GM12878 (cell line): ENCODE measurements at regions not wholly inside any gene's neighbourhood (a gene's known extent, or its start where the extent isn't known, plus 50 kb on each side); places are given as distances from the start of the nearest gene placed in this dataset.

Experiments
- FOS ChIP-seq: IDR thresholded peaks from 3 replicates; pipeline ENCODE4 v1.6.1; 2011; ENCODE audit warnings: borderline replicate concordance; ENCODE audit not compliant: insufficient read length; ENCODE audit errors: extremely low read depth
- POLR2AphosphoS5 ChIP-seq: IDR thresholded peaks from 2 replicates; pipeline ENCODE4 v1.6.1; 2011; ENCODE audit warnings: mild to moderate bottlenecking, low read length, inconsistent platforms
- TARDBP ChIP-seq: IDR thresholded peaks from 2 replicates; pipeline ENCODE4 v1.6.1; 2016; ENCODE audit warnings: borderline replicate concordance
- YBX1 ChIP-seq: fragments of 450-650 bp; IDR thresholded peaks from 2 replicates; pipeline ENCODE4 v1.6.1; 2016; ENCODE audit warnings: antibody characterized with exemption
- ZBED1 ChIP-seq: IDR thresholded peaks from 2 replicates; pipeline ENCODE4 v1.6.1; 2016; ENCODE audit warnings: borderline replicate concordance
- TF ChIP-seq, protein P1 (sequence below), 3 experiments: IDR thresholded peaks in 2 of 3; conservative IDR thresholded peaks in 1 of 3; 2 replicates each; pipeline ENCODE4 v1.5.1; 2011; ENCODE audit warnings: low read depth in 3 of 3, low read length in 3 of 3, mild to moderate bottlenecking in 3 of 3, control low read depth in 2 of 3, moderate library complexity in 2 of 3, inconsistent platforms in 1 of 3, mixed read lengths in 1 of 3; ENCODE audit not compliant: control insufficient read depth in 2 of 3, insufficient read depth in 1 of 3; ENCODE audit errors: extremely low read depth in 1 of 3
- TF ChIP-seq, protein P2 (sequence below): fragments of 450-650 bp; IDR thresholded peaks from 2 replicates; pipeline ENCODE4 v1.6.1; 2017; ENCODE audit warnings: mild to moderate bottlenecking, moderate library complexity
- TF ChIP-seq, protein P3 (sequence below): IDR thresholded peaks from 2 replicates; pipeline ENCODE4 v1.6.1; 2012; ENCODE audit warnings: low read depth, low read length, improper control_type of control experiment

DNA sequence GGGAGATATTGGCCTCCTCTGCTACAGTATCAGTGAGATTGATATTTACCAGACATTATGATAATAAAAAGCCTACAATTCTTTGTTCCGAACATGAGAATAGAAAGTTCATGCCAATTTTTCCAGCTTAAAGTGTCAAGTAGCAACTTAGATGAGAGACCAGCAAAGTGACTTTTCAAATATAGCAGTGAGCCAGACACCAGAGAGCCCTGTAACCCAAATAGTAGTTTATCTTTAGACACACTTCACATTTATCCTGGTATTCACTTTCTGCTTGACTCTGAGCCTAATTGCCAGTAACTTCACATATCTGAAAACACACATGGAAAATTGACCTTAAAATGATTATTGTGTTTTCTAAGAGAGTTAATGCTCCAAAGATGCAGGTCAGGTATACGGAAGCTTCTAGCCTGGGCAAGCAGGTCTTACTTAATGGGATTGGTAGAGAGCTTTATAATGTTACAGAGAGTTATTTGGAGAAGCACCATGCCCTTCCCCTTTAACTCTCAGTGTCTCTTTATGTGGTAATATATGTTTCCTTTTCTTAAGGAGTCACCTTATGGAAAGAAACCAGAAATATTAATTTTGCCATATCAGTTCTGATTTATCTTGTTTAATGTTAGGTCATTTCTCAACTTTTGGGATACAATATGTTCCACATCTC, 852.3 kb upstream of the CHORDC1 start:
- TF ChIP-seq POLR2AphosphoS5: no peak
- no peak for TF ChIP-seq FOS
- TF ChIP-seq, protein P1, sequence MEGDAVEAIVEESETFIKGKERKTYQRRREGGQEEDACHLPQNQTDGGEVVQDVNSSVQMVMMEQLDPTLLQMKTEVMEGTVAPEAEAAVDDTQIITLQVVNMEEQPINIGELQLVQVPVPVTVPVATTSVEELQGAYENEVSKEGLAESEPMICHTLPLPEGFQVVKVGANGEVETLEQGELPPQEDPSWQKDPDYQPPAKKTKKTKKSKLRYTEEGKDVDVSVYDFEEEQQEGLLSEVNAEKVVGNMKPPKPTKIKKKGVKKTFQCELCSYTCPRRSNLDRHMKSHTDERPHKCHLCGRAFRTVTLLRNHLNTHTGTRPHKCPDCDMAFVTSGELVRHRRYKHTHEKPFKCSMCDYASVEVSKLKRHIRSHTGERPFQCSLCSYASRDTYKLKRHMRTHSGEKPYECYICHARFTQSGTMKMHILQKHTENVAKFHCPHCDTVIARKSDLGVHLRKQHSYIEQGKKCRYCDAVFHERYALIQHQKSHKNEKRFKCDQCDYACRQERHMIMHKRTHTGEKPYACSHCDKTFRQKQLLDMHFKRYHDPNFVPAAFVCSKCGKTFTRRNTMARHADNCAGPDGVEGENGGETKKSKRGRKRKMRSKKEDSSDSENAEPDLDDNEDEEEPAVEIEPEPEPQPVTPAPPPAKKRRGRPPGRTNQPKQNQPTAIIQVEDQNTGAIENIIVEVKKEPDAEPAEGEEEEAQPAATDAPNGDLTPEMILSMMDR (IDR thresholded peaks at IDR 0.05 in 2 of 3, conservative IDR thresholded peaks at IDR 0.05 in 1 of 3; ENCODE audit: control insufficient read depth in 2 of 3, extremely low read depth in 1 of 3, insufficient read depth in 1 of 3, low read depth in 3 of 3, low read length in 3 of 3): no peak
- TF ChIP-seq TARDBP: no peak
- TF ChIP-seq YBX1: no peak
- TF ChIP-seq ZBED1: no peak
- TF ChIP-seq, protein P2, sequence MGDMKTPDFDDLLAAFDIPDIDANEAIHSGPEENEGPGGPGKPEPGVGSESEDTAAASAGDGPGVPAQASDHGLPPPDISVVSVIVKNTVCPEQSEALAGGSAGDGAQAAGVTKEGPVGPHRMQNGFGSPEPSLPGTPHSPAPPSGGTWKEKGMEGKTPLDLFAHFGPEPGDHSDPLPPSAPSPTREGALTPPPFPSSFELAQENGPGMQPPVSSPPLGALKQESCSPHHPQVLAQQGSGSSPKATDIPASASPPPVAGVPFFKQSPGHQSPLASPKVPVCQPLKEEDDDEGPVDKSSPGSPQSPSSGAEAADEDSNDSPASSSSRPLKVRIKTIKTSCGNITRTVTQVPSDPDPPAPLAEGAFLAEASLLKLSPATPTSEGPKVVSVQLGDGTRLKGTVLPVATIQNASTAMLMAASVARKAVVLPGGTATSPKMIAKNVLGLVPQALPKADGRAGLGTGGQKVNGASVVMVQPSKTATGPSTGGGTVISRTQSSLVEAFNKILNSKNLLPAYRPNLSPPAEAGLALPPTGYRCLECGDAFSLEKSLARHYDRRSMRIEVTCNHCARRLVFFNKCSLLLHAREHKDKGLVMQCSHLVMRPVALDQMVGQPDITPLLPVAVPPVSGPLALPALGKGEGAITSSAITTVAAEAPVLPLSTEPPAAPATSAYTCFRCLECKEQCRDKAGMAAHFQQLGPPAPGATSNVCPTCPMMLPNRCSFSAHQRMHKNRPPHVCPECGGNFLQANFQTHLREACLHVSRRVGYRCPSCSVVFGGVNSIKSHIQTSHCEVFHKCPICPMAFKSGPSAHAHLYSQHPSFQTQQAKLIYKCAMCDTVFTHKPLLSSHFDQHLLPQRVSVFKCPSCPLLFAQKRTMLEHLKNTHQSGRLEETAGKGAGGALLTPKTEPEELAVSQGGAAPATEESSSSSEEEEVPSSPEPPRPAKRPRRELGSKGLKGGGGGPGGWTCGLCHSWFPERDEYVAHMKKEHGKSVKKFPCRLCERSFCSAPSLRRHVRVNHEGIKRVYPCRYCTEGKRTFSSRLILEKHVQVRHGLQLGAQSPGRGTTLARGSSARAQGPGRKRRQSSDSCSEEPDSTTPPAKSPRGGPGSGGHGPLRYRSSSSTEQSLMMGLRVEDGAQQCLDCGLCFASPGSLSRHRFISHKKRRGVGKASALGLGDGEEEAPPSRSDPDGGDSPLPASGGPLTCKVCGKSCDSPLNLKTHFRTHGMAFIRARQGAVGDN: no peak
- TF ChIP-seq, protein P3, sequence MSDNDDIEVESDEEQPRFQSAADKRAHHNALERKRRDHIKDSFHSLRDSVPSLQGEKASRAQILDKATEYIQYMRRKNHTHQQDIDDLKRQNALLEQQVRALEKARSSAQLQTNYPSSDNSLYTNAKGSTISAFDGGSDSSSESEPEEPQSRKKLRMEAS: no peak
